Central memory CD4-positive, alpha-beta T cell (primary cell): ENCODE measurements at regions not wholly inside any gene's neighbourhood (a gene's known extent, or its start where the extent isn't known, plus 50 kb on each side); places are given as distances from the start of the nearest gene placed in this dataset.

Experiments
- DNase-seq: peaks from one replicate; pipeline ENCODE4 v3.0.0; 2022

DNA sequence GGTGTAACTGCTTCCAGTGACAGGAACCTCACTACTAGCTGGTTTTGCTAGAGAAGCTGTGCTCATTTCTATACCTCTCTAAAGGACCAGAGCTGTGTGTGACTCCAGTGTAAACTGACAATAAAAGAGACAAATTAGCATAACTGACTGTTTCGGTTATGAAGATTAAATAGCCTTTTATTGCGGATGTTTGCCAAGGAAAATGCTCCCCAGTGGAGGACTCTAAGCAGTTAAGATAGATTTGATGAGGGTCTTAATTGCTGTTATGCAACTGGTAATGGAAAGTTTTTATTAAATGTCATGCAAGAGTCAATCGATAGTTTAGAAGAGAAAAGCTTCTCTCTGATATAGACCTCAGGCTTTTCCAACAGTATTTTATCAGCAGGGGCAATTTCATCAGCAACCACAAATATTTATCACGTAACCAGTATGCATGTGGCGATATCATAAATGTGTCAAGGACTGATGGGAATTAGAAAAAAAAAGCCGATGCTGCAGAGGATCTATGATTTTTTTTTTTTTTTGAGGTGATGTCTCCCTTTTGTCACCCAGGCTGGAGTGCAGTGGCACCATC, 275.2 kb upstream of the DMAC1 start:
- DNase-seq = no peak

DNA sequence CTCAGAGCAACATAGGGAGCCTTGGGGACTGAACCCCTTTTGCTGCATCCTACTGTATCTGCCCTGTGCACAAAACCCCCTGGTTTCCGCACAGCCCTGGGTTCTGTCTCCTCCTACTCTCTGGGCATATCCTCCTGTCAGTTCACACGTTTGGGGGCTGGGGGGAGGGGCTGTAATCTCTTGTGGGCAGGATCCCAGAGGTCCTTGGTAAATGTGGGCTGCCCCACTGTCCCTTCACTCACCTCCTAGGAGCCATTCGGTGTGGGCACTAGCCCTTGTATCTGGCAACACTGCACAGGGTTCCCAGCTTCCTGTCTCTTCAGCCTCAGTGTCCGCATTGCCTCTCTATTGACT, 271.8 kb upstream of the DMAC1 start:
- no peak for DNase-seq

DNA sequence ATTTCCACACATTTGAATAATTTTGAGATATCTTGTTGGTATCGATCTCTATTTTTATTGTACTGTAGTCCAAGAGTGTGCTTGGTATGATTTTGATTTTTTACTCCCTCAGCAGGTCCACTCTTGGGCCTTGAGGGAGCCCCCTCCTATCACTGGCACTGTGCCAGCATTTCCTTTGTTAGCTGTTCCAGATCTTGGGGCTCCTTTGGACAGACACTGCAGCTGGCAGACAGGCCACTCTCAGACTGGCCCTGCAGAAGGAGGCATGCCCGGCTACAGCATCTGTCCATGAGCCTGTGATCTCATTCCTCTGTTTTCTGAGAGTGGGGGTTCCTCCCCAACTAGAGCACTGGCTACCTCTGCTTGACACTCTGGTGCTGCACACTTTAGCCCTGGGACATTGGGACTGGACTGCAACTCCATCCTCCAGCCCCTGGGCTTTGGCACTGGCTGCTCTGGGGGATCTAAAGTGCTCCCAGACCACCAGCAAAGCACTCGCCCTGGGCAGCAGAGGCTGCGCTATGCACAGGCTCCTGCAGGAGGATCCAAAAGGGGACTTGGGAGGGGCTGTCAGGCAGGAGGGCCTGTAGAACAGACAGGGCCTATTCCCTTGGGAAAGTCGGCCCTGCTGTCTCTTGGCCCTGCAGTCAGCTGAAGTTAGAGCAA, 271.3 kb upstream of the DMAC1 start:
- no peak for DNase-seq

DNA sequence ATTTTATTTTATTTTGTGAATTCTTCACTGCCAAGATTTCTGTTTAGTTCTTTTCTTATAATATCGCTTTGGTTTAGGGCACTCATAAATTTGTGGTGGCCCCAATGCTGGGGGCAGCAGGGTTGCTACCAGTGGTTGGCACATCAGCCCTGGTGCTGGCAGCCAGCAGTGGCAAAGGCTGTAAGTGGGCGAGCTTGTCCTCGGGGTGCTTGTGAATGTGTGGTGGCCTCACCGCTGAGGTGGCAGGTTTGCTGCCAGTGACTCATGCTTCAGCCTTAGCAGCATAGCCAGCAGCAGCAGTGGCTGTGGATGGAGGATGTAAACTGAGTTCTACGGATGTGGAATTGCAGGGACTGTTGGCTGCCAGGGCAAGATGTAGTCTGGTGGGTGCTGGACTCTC, 262.9 kb upstream of the DMAC1 start:
- DNase-seq = no peak

DNA sequence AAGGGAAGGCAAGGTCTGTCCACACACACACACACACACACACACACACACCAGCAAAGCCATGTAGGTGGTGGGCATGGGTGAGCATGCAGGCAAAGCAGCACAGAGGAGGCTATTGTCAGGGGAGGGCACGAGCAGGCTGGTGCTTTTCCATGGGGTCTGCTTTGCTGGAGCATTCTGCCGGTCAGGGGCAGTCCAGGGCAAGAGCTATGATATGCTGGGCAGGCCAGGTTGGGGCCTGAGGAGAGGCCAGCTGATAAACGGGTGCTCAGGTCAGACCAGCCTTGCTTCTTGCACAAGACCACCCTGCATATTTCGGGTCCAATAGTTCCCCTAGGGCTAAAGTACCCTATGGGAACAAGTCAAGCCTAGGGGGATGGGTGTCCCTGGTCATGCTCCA, 253.9 kb upstream of the DMAC1 start:
- DNase-seq = no peak

DNA sequence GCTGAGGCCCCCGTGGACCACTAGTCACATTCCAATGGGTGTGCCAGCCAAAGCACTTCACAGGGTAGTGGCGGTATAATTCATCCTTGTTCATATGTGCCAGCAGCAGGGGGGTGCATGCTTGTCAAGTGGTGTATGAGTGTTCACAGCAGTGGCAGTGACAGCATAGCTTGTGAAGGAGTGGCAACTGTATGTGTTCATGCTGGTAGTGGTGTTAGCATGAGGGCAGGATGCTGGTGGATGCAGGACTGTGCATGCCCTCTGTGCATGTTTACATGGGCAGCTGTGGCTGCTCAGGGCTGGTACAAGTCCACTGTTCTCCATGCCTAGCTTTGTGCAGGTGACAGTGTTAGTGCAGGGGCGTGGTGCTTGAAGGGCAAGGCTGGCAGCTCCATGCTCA, 253.4 kb upstream of the DMAC1 start:
- DNase-seq = no peak

DNA sequence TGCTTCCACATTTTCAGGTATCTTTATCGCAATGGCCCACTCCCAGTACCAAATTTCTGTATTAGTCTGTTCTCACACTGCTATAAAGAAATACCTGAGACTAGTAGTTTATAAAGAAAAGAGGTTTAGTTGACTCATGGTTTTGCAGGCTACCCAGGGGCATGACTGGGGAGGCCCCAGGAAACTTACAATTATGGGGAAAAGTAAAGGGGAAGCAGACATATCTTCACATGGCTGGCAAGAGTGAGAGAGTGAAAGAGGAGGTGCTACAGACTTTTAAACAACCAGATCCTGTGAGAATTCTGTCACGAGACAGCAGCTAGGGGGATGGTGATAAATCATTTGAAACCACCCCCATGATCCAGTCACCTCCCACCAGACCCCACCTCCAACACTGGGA, 238.2 kb upstream of the DMAC1 start:
- DNase-seq = no peak

DNA sequence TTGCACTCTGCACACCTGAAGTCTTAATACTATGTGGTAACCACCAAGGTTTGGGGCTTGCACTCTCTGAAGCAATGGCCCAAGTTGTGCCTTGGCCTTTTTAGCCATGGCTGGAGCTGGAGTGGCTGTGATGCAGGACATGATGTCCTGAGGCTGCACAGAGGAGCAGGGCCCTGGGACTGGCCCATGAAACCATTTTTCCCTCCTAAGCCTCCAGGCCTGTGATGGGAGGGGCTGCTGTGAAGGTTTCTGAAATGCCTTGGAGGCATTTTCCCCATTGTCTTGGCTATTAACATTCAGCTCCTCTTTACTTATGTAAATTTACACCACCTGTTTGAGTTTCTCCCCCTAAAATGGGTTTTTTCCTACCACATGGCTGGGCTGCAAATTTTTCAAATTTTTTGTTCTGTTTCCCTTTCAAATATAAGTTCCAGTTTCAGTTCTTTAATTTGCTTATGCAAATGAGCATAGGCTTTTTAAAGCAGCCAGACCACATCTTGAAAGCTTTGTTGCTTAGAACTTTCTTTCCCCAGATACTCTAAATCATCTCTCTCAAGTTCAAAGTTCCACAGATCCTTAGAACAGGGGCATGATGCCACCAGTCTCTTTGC, 237.4 kb upstream of the DMAC1 start:
- no peak for DNase-seq

DNA sequence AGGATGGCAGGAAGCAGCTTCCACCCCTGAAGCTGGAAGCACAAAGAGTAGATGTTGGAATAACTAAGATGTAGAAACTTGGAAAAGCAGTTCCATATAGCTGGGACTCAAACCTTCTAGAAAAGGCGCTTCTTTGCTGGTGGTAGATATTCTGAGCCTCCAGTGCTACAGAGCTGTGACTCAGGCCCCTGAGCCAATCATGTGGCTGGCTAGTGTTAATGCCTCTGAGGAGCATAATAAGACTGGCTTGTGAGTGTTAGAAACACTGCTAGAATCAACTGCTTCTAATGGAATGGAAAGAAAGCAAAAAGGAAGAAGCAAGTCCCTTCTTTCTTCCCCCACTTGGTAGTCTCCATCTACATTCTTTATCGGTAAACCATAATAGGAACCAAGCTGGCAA, 234.2 kb upstream of the DMAC1 start:
- no peak for DNase-seq

DNA sequence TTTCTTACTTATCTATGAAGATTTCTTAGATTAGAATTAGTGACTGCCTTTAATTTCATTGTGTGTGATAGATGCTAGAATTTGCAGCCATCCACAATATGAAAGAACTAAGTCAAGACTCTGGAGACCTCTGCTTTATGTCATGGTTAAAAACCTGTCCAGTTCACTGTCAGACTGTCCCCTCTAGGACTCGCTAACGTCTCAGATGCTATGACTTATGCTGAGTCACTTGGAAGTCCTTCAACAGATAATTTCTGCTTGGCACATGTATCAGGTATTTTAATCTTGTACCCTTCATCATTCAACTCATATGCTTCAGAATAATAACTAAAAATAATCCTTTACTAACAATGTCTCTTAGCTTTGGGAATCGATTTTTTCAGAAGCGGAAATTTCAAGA, 230.5 kb upstream of the DMAC1 start:
- DNase-seq = no peak

DNA sequence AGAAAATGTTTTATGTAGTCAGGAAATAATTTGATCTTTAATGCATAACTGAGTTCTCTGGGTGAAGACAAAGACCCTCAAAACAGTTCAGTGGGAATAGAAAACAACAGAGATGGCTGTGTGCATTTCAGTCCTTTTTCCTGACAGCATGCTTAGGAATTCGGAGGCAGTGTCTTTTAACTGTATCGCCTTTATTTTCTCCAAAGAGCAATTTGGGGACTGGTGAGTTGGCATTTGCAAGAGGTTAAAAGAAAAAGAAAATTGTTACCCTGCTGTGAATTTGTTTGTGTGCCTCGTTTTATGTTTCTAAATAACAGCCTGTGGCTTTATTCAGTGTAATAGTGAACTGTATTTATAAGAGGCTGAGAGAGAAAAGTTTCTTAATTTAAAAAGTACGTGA, 227.8 kb upstream of the DMAC1 start:
- no peak for DNase-seq

DNA sequence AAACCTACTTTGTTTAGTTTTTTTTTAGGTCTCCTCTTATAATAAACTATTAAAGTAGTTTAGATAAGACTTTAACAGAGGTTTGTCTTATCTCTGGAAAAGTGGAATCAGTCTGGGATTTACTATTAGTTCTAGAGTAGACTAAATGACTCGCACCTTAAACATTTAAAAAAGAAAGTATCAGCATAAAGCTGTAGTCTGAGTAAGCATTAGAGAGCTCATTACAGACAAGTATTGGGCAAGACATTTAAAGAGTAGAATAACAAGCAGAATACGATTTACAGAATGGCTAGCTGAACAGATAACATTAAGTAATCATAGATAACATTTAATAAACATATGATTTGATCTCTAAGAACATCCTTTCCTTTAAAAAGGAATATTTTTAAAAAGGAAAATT, 226.0 kb upstream of the DMAC1 start:
- no peak for DNase-seq

DNA sequence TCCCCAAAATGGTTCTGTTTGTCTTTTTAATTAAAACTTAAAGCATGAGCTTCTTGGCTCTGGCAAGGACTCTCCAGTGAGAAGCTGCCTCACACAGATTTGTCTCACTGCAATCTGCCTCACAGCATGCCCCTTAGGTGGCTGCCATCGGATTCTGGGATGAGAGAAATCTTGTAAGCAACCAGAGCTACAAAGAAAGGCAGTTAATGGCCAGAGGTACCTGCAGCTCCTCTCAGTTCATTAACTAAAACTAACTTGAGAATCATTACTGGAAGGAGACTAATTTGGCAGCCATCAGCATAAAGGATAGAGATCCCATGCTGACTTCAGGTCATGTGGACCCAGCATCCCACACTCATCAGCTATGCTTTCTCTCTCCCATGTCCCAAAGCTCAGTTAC, 220.6 kb upstream of the DMAC1 start:
- no peak for DNase-seq

DNA sequence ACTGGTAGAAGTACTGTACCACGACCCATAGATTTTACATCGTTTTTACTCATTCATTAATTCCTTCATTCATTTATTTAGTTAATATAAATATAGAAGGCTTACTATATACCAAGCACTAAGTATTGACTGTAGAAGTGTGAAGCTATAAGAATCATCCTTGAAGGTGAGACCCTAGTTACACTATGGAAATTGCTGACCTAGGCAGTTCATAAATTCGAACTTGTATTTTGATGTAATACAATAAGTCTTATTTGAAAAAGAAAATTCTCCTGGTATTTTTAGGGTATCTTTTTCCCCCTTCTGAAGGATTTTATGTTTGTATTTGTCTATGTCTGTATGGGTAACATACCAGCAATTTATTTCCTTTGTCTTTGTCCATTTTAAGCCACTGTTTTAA, 220.1 kb upstream of the DMAC1 start:
- no peak for DNase-seq

DNA sequence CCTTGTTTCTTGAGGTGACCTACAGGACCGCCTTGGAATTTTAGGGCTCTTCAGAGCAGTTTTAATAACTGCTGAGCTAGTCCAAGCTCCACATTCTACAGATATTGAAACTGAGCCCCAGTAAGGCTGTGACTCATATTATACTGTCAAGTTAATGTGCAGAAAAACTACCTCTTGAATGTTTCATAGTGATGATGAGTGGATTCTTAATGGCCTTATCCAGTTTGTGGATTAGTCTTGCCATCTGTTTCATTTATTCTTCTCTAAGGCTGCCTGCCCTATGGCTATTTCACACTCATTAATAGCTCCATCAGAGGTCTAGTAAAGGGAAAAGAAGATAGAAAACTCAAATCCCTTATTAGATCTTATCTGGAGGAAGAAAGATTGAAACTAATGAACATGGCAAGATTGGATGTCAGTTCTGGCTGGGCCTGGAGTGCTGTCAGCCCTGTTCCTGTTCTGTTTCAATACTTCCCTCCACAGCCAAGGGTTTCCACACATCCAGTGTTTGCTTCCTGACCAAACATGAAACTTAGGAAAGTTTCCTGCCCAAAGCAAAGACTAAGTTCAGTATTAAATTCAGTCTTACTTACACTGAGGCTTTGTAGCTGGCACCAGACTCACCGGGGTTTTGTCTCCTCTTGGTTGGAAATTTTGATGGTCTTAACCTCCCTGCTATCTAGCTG, 215.6 kb upstream of the DMAC1 start:
- no peak for DNase-seq

DNA sequence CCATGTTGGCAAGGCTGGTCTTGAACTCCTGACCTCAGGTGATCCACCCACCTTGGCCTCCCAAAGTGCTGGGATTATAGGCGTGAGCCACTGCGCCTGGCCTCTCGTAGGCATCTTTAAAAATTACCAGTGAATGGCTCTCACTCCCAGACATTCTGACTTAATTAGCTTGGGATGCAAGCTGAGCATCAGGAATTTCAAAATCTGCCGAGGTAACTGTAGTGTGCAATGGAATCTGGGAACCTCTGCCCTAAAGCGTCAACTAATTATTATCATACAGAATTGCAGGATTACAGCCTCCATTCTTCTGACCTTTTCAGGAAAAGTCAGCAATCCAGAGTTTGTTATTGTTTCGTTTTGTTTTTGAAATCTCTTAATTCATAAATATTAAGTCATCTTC, 213.4 kb upstream of the DMAC1 start:
- DNase-seq = no peak

DNA sequence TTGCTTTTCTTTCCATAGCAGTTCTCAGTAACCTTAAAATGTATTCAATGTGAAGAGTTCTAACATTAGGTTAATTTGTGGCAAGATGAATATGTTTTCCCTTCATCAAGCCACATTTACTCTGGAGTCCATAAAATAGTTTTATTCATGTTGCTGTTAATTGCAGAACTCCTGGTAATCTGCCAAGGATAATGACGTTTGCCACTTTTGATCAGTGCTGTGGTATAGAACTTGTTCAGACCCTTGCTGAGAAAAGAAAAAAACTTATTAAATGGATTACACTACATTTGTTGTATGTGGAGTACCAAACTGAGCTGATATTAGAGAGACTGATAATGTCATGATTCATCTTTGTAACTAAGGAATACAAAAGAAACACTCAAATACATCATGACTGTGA, 212.4 kb upstream of the DMAC1 start:
- no peak for DNase-seq

DNA sequence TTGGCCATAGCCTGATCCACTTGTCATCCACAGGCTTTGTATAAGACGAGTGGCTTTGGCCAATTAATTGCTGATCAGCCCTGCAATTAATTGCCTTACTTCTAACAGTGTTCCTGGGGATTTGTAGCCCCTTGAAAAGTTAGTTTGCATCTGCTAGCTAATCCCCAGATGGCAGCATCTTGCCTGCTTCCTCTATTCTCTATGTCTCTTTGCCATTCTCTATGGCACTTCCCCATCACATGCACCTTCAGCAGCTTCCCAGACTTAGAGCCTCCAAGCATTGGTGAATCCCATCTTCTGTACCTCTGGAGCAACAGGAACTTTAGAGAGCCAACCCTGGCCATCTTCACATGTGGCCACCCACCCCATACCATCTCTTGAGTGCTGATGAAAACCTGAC, 197.0 kb upstream of the DMAC1 start:
- no peak for DNase-seq

DNA sequence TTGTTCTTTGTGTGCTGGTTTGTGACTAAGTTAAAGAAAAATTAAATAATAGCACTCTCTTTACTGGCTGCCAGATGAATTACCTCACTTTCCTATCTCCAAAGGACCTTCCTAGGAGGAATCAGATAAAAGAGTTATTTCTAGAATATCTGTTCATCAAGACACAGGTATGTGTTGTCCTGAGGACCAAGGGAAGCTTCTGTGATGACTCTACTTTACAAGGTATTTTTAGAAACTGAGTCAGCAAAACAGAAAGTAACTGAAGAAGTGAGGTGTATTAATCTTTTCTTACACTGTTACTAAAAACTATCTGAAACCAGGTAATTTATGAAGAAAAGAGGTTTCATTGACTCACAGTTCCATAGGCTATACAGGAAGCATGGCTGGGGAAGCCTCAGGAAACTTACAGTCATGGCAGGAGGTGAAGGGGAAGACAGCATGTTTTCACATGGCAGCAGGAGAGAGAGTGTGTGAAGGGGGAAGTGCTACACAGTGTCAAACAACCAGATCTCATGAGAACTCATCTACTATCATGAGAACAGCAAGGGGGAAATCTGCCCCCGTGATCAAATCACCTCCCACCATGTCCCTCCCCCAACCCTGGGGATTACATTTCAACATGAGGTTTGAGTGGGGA, 189.2 kb upstream of the DMAC1 start:
- no peak for DNase-seq

DNA sequence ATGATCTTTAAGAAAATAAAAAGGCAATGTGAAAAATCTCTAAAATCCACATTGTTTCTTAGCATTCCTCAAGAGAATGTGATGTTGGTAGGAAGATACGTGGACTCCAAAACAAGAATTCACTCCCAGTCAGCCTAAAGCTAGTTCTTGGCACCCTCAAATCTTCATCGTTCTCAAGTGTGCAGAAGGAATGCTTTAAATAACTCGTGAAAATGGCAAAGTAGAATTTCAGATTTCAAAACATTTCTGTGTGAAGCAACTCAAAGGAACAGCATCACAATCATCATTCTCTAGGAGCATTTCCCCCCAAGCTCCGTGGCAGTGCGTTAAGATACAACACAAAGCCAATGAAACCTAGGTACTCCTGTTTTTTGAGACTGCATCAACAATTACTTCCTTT, 185.1 kb upstream of the DMAC1 start:
- DNase-seq = no peak

DNA sequence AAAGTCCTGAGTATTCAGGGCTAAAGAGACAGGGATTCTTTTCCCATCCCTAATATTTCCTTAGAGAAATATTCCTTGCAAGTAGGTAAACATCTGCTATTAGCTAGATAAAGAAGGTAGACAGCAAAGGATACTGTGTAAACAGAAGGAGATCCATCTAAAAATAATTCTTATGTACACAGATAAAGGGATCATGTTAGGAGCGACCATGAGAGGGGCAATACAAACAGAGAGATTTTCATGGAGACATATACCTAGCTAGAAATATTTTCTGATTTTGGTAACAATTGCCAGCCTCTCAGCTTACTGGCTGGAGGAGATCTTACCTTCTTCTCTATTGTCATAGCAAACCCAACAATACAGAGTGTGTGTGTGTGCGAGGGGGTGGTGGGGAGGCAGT, 184.6 kb upstream of the DMAC1 start:
- DNase-seq = no peak

DNA sequence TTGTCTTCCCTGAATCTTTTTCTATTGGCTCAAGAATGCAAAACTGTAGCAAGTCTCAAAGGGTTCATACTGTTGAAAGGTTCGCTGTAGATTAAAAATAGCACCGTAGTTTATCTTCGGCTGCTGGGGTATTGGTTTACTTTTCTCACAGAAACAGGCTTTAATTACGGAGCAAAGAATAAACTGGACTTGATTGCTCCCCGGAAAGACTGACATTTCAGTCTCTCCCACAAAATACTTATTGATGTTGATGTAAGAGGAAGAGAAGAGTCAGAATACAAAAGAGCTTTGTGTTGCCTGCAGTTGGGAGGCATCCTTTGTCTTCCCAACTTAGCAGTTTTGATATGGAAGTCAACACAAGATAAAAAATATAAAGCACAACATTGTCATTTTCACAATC, 183.9 kb upstream of the DMAC1 start:
- no peak for DNase-seq

DNA sequence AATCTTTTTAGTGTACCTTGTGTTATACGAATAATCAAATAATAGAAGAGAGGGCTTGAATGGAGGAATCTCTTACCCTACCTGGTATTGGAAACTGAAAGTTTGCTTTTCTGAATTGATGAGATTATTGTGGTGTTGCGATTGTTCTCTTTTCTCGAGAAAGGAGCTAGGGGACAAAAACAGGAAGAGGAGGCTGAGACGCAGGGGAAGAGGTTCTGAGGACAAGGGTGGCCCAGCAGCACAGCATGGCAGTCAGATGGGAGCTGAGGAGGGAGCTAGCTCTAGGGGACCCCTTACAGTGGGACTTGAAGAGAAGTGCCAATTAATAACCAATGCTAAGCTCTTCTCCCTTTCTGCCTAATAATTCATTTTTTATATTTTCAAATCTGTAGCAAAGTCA, 183.3 kb upstream of the DMAC1 start:
- no peak for DNase-seq

DNA sequence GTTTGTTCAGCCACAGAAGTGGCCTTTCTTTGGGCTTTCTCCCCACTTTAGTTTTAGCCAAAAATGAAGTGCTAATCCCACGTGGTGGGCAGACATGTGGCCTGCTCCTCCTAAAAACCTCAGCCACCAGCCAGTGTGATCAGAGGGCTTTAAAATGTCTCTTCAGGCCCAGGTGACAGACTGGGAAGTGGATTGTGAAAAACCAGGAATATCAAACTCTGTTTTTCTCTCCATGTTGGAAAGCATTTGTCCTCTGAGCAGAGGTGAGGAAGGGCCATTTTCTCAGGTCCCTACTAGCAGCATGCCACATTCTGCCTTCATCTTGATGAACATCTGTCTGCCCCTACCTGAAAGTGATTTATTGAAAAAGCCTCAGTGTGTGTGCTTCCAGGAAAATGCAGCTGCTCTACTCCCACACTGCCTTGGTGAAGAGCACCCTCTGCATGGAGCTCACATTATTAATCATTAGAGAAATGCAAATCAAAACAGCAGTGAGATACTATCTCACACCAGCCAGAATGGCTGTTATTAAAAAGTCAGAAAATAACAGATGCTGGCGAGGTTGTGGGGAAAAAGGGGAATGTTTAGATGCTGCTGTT, 181.2 kb upstream of the DMAC1 start:
- DNase-seq = no peak
